Lung (tissue), 11 donors: ENCODE measurements at regions not wholly inside any gene's neighbourhood (a gene's known extent, or its start where the extent isn't known, plus 50 kb on each side); places are given as distances from the start of the nearest gene placed in this dataset.
"Not testable (repeated sequence)": the region's sequence is repeated elsewhere in the genome, so short reads cannot be mapped to it uniquely, and the experiment has no call there.

ENCODE experiments used
- ATAC-seq: fragments of 200-7000 bp; cut with Tn5 transposase; one replicate; pipeline ENCODE4 v1.9.1; 2020; ENCODE audit warnings: moderate number of reproducible peaks; ENCODE audit not compliant: insufficient read depth, low FRiP score
- DNase-seq, 3 donors: peaks; one replicate each; pipeline ENCODE4 v3.0.0-alpha.2; 2013 to 2017
- H3K27ac ChIP-seq, 2 donors: one replicate each; pipeline ENCODE4 v1.5.1; 2013; ENCODE audit warnings: mild to moderate bottlenecking in 2 of 2, moderate library complexity in 2 of 2, control low read depth in 1 of 2, inconsistent platforms in 1 of 2, low read depth in 1 of 2, low read length in 1 of 2
- H3K27me3 ChIP-seq, 3 donors: one replicate each; pipeline ENCODE4 v1.5.1; 2013; ENCODE audit warnings: low read length in 2 of 3; ENCODE audit not compliant: control insufficient read depth in 3 of 3, insufficient read depth in 3 of 3
- H3K36me3 ChIP-seq, 4 donors: one replicate each; pipeline ENCODE4 v1.5.1; 2013; ENCODE audit warnings: low read length in 4 of 4, mild to moderate bottlenecking in 1 of 4, moderate library complexity in 1 of 4; ENCODE audit not compliant: control insufficient read depth in 4 of 4, insufficient read depth in 4 of 4
- H3K4me1 ChIP-seq, 5 donors: one replicate each; pipeline ENCODE4 v1.5.1; 2013; ENCODE audit warnings: low read length in 5 of 5, mild to moderate bottlenecking in 2 of 5, moderate library complexity in 1 of 5; ENCODE audit not compliant: control insufficient read depth in 5 of 5, insufficient read depth in 5 of 5
- H3K4me3 ChIP-seq: one replicate; pipeline ENCODE4 v1.5.1; 2013; ENCODE audit warnings: mild to moderate bottlenecking, control low read depth, moderate library complexity
- H3K9ac ChIP-seq, 2 donors: one replicate each; pipeline ENCODE4 v1.5.1; 2013; ENCODE audit warnings: low read length in 2 of 2, control low read depth in 1 of 2; ENCODE audit not compliant: insufficient read depth in 1 of 2
- H3K9me3 ChIP-seq, 4 donors: one replicate each; pipeline ENCODE4 v1.5.1; 2013; ENCODE audit warnings: low read length in 3 of 4, mild to moderate bottlenecking in 1 of 4, moderate library complexity in 1 of 4; ENCODE audit not compliant: control insufficient read depth in 4 of 4, insufficient read depth in 3 of 4
- WGBS, 2 donors: extraction: QIAGEN DNeasy Blood & Tissue Kit; methylation state at CpG; one replicate each; pipeline ENCODE4 v1.1.7; 2013; 5-methylcytosine and 5-hydroxymethylcytosine counted together
- TF ChIP-seq, protein P1 (sequence below): IDR thresholded peaks from 2 replicates; pipeline ENCODE4 v1.5.1; 2012; ENCODE audit warnings: mild to moderate bottlenecking; ENCODE audit errors: control extremely low read depth, extremely low read depth
- donor health status: control.
- donor health status: control.
- donor health status: Bipolar disorder and iron deficiency.
- donor health status: healthy.
- donor health status: DM: yes; HTN: yes; CAD: no.

- not testable (repeated sequence) for ATAC-seq, H3K4me3 ChIP-seq, H3K27ac ChIP-seq, DNase-seq, H3K36me3 ChIP-seq, H3K9ac ChIP-seq, H3K9me3 ChIP-seq, H3K27me3 ChIP-seq, H3K4me1 ChIP-seq
- WGBS, 2 donors: 92 to 94% methylated on average over 5 of the region's 5 CpGs
These were observed 86.9 kb upstream of the FZD7 start for GRCh38 chr2:201946746-201947145.

DNA sequence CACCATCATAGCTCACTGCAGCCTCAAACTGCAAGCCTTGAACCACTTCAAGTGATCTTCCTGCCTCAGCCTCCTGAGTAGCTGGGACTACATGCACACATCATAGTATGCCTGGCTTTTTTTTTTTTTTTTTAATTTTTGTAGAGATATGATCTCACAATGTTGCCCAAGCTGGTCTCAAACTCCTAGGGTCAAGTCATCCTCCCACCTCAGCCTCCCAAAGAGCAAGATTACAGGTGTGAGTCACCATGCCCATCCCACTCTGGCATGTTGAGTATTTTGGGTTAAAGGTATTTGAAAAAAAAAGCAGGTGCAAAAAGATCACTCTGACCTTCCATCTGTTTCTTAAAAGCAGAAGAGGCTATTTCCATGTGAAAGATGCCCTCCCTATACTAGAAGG lies 86.4 kb upstream of the FZD7 start:
- H3K27me3 ChIP-seq: no peaks in the 10 kb centered on the region
- no peak overlapping the region for H3K4me3 ChIP-seq
- peaks cover 0 to 9% (median 2%) of the 10 kb centered on the region in 5 donors for H3K4me1 ChIP-seq
- no peaks in the 10 kb centered on the region for H3K36me3 ChIP-seq
- TF ChIP-seq, protein P1, sequence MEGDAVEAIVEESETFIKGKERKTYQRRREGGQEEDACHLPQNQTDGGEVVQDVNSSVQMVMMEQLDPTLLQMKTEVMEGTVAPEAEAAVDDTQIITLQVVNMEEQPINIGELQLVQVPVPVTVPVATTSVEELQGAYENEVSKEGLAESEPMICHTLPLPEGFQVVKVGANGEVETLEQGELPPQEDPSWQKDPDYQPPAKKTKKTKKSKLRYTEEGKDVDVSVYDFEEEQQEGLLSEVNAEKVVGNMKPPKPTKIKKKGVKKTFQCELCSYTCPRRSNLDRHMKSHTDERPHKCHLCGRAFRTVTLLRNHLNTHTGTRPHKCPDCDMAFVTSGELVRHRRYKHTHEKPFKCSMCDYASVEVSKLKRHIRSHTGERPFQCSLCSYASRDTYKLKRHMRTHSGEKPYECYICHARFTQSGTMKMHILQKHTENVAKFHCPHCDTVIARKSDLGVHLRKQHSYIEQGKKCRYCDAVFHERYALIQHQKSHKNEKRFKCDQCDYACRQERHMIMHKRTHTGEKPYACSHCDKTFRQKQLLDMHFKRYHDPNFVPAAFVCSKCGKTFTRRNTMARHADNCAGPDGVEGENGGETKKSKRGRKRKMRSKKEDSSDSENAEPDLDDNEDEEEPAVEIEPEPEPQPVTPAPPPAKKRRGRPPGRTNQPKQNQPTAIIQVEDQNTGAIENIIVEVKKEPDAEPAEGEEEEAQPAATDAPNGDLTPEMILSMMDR: no peak
- no peak overlapping the region for H3K27ac ChIP-seq
- no peak for DNase-seq
- H3K9ac ChIP-seq: no peak overlapping the region
- no peak for ATAC-seq
- H3K9me3 ChIP-seq: no peaks in the 10 kb centered on the region

DNA sequence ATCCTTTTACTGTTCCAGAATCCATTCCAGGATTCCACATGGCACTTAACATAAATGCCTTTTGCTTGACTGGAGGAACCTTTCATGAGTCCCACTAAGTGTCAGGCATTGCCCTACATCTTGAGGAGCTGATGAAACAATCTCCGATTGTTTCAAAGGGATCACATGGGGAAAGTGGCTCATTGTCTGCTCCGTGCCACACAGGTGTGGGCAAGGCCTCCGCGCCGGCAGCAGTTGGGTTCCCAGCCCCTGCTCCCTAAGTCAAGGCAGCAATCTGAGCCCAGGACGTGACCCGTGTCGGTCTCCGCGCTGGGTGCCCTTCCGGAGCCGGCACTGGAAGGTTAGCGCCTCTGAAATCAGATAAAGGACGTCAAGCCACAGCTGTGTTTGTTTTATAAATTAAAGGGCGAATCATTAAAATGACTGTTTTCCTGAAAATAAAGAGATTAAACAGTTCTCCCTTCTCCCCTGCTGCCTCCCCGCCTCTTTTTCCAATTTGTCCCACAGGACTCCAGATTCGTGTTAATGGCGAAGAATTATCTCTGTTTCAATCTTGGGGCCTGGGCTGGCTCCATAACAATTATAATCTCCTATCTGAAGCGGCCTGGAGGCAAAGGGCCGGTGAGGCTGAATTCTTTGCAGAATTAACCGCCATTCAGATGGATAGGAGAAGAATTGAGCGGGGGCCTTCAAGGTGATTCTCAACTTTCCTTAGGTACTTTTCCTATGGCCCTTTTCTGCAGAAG lies 84.3 kb upstream of the FZD7 start:
- WGBS, 2 donors: 69 to 83% methylated on average over 22 of the region's 22 CpGs

GRCh38 chr2:201949927-201950246 lies 83.8 kb upstream of the FZD7 start:
- no peaks in the 10 kb centered on the region for H3K27me3 ChIP-seq
- TF ChIP-seq, protein P1: no peak
- ATAC-seq (no peak), DNase-seq (no peak)
- no peaks in the 10 kb centered on the region for H3K9me3 ChIP-seq
- H3K27ac ChIP-seq: no peak overlapping the region
- no peaks in the 10 kb centered on the region for H3K36me3 ChIP-seq
- H3K4me1 ChIP-seq: peaks cover 0 to 9% (median 2%) of the 10 kb centered on the region in 5 donors
- 92% methylated on average over 8 of the region's 8 CpGs for WGBS, 2 donors
- no peak overlapping the region for H3K4me3 ChIP-seq
- no peak overlapping the region for H3K9ac ChIP-seq

More for the DNA sequence above, 84.3 kb upstream of the FZD7 start:
- Histone ChIP-seq H3K4me3 (no peak overlapping the region), H3K9me3 (no peaks in the 10 kb centered on the region), H3K4me1 (peaks cover 0 to 9% (median 2%) of the 10 kb centered on the region in 5 donors), H3K27me3 (no peaks in the 10 kb centered on the region), H3K36me3 (no peaks in the 10 kb centered on the region), H3K27ac (no peak overlapping the region), H3K9ac (no peak overlapping the region)
- no peak for ATAC-seq
- TF ChIP-seq, protein P1: no peak
- no peak for DNase-seq
